ENCODE measurements at regions not wholly inside any gene's neighbourhood (a gene's known extent, or its start where the extent isn't known, plus 50 kb on each side); places are given as distances from the start of the nearest gene placed in this dataset.

GRCh38 chr6:126963077-126963809, 155.2 kb upstream of the RSPO3 start:
- Histone ChIP-seq H3K27me3 (ENCODE audit: control insufficient read depth in 3 of 3, insufficient read depth in 3 of 3, low read depth in 1 of 3, low read length in 3 of 3) (no peaks in the 10 kb centered on the region), H3K9ac (ENCODE audit: low read depth, low read length, poor library complexity) (no peak overlapping the region), H2BK12ac (ENCODE audit: low read length) (no peak overlapping the region), H3K14ac (ENCODE audit: low read length) (no peak overlapping the region), H3K18ac (ENCODE audit: low read length) (no peak overlapping the region), H3K9me3 (replicated peaks in 1 of 2; ENCODE audit: control insufficient read depth in 2 of 2, insufficient read depth in 1 of 2, low read depth in 1 of 2, low read length in 2 of 2) (no peaks in the 10 kb centered on the region), H2AK5ac (ENCODE audit: low read depth, low read length) (no peak overlapping the region), H3K4me2 (ENCODE audit: insufficient read depth, low read length, poor library complexity, severe bottlenecking) (no peak overlapping the region), H2BK120ac (ENCODE audit: low read depth, low read length) (no peak overlapping the region), H3K4ac (ENCODE audit: low read length) (no peak overlapping the region), H3K36me3 (replicated peaks in 1 of 2; ENCODE audit: control insufficient read depth in 2 of 2, insufficient read depth in 2 of 2, low read length in 2 of 2) (no peaks in the 10 kb centered on the region), H3K4me1 (ENCODE audit: control insufficient read depth in 2 of 2, insufficient read depth in 1 of 2, low read depth in 1 of 2, low read length in 2 of 2) (no peaks in the 10 kb centered on the region), H3K79me1 (ENCODE audit: low read depth, low read length) (no peaks in the 10 kb centered on the region), H4K91ac (ENCODE audit: low read depth, low read length, poor library complexity) (no peak overlapping the region), H2BK5ac (ENCODE audit: low read length) (no peak overlapping the region), H3K23ac (ENCODE audit: low read depth, low read length, poor library complexity) (no peak overlapping the region), H2BK15ac (ENCODE audit: low read length) (no peak overlapping the region), H4K8ac (ENCODE audit: low read depth, low read length) (no peak overlapping the region), H3K27ac (replicated peaks; ENCODE audit: low read length) (no peak overlapping the region), H3K4me3 (ENCODE audit: low read length in 2 of 2) (no peak overlapping the region), H2AFZ (ENCODE audit: low read length) (peak overlapping the region; percentile 7)
- whole genome bisulfite sequencing, 2 donors (ENCODE audit: extremely low coverage in 2 of 2, insufficient read length in 2 of 2, insufficient replicate concordance in 1 of 2): no CpG with 5 or more reads among the region's 8 CpGs
- no peak for DNase-seq (ENCODE audit: low spot score)

- no peak overlapping the region for H3K9ac ChIP-seq (ENCODE audit: low read depth, low read length, poor library complexity)
- no peak overlapping the region for H3K18ac ChIP-seq (ENCODE audit: low read length)
- H3K4me2 ChIP-seq (ENCODE audit: insufficient read depth, low read length, poor library complexity, severe bottlenecking): no peak overlapping the region
- H3K36me3 ChIP-seq (replicated peaks in 1 of 2; ENCODE audit: control insufficient read depth in 2 of 2, insufficient read depth in 2 of 2, low read length in 2 of 2): no peaks in the 10 kb centered on the region
- H4K8ac ChIP-seq (ENCODE audit: low read depth, low read length): no peak overlapping the region
- no peaks in the 10 kb centered on the region for H3K4me1 ChIP-seq (ENCODE audit: control insufficient read depth in 2 of 2, insufficient read depth in 1 of 2, low read depth in 1 of 2, low read length in 2 of 2)
- no peak overlapping the region for H2BK12ac ChIP-seq (ENCODE audit: low read length)
- H2BK120ac ChIP-seq (ENCODE audit: low read depth, low read length): no peak overlapping the region
- H3K4me3 ChIP-seq (ENCODE audit: low read length in 2 of 2): no peak overlapping the region
- no peaks in the 10 kb centered on the region for H3K9me3 ChIP-seq (replicated peaks in 1 of 2; ENCODE audit: control insufficient read depth in 2 of 2, insufficient read depth in 1 of 2, low read depth in 1 of 2, low read length in 2 of 2)
- H3K14ac ChIP-seq (ENCODE audit: low read length): no peak overlapping the region
- H3K27me3 ChIP-seq (ENCODE audit: control insufficient read depth in 3 of 3, insufficient read depth in 3 of 3, low read depth in 1 of 3, low read length in 3 of 3): no peaks in the 10 kb centered on the region
- no peak overlapping the region for H2BK5ac ChIP-seq (ENCODE audit: low read length)
- no peak for DNase-seq (ENCODE audit: low spot score)
- no peaks in the 10 kb centered on the region for H3K79me1 ChIP-seq (ENCODE audit: low read depth, low read length)
- H3K27ac ChIP-seq (replicated peaks; ENCODE audit: low read length): no peak overlapping the region
- H4K91ac ChIP-seq (ENCODE audit: low read depth, low read length, poor library complexity): no peak overlapping the region
- no peak overlapping the region for H3K23ac ChIP-seq (ENCODE audit: low read depth, low read length, poor library complexity)
- no peak overlapping the region for H2AK5ac ChIP-seq (ENCODE audit: low read depth, low read length)
- no peak overlapping the region for H2AFZ ChIP-seq (ENCODE audit: low read length)
- no peak overlapping the region for H3K4ac ChIP-seq (ENCODE audit: low read length)
- WGBS, 2 donors (ENCODE audit: extremely low coverage in 2 of 2, insufficient read length in 2 of 2, insufficient replicate concordance in 1 of 2): no CpG with 5 or more reads among the region's 3 CpGs
- no peak overlapping the region for H2BK15ac ChIP-seq (ENCODE audit: low read length)
Measured at GRCh38 chr6:126967296-126968005, 151.0 kb upstream of the RSPO3 start.

GRCh38 chr6:126976253-126976797, 142.1 kb upstream of the RSPO3 start:
- H3K4me1 ChIP-seq (ENCODE audit: control insufficient read depth in 2 of 2, insufficient read depth in 1 of 2, low read depth in 1 of 2, low read length in 2 of 2): peaks cover 0 to 3% of the 10 kb centered on the region in 2 donors
- no peak overlapping the region for H3K18ac ChIP-seq (ENCODE audit: low read length)
- H3K4me3 ChIP-seq (ENCODE audit: low read length in 2 of 2): no peak overlapping the region
- no peak overlapping the region for H2BK5ac ChIP-seq (ENCODE audit: low read length)
- no peak overlapping the region for H2BK15ac ChIP-seq (ENCODE audit: low read length)
- H3K14ac ChIP-seq (ENCODE audit: low read length): no peak overlapping the region
- no peak overlapping the region for H2AFZ ChIP-seq (ENCODE audit: low read length)
- no peaks in the 10 kb centered on the region for H3K36me3 ChIP-seq (replicated peaks in 1 of 2; ENCODE audit: control insufficient read depth in 2 of 2, insufficient read depth in 2 of 2, low read length in 2 of 2)
- no peak overlapping the region for H3K4ac ChIP-seq (ENCODE audit: low read length)
- no peak overlapping the region for H3K23ac ChIP-seq (ENCODE audit: low read depth, low read length, poor library complexity)
- H2BK12ac ChIP-seq (ENCODE audit: low read length): no peak overlapping the region
- H3K79me1 ChIP-seq (ENCODE audit: low read depth, low read length): no peaks in the 10 kb centered on the region
- no CpG with 5 or more reads among the region's 2 CpGs for WGBS, 2 donors (ENCODE audit: extremely low coverage in 2 of 2, insufficient read length in 2 of 2, insufficient replicate concordance in 1 of 2)
- no peak overlapping the region for H3K4me2 ChIP-seq (ENCODE audit: insufficient read depth, low read length, poor library complexity, severe bottlenecking)
- DNase-seq (ENCODE audit: low spot score): peak; percentile 15
- no peak overlapping the region for H4K8ac ChIP-seq (ENCODE audit: low read depth, low read length)
- no peaks in the 10 kb centered on the region for H3K27me3 ChIP-seq (ENCODE audit: control insufficient read depth in 3 of 3, insufficient read depth in 3 of 3, low read depth in 1 of 3, low read length in 3 of 3)
- no peak overlapping the region for H2AK5ac ChIP-seq (ENCODE audit: low read depth, low read length)
- H2BK120ac ChIP-seq (ENCODE audit: low read depth, low read length): no peak overlapping the region
- no peaks in the 10 kb centered on the region for H3K9me3 ChIP-seq (replicated peaks in 1 of 2; ENCODE audit: control insufficient read depth in 2 of 2, insufficient read depth in 1 of 2, low read depth in 1 of 2, low read length in 2 of 2)
- no peak overlapping the region for H3K27ac ChIP-seq (replicated peaks; ENCODE audit: low read length)
- no peak overlapping the region for H4K91ac ChIP-seq (ENCODE audit: low read depth, low read length, poor library complexity)
- no peak overlapping the region for H3K9ac ChIP-seq (ENCODE audit: low read depth, low read length, poor library complexity)

GRCh38 chr6:126983779-126984178, 134.7 kb upstream of the RSPO3 start:
- Histone ChIP-seq H3K23ac (ENCODE audit: low read depth, low read length, poor library complexity) (no peak overlapping the region), H2AK5ac (ENCODE audit: low read depth, low read length) (no peak overlapping the region), H3K4me1 (ENCODE audit: control insufficient read depth in 2 of 2, insufficient read depth in 1 of 2, low read depth in 1 of 2, low read length in 2 of 2) (no peaks in the 10 kb centered on the region), H3K14ac (ENCODE audit: low read length) (no peak overlapping the region), H2AFZ (ENCODE audit: low read length) (no peak overlapping the region), H3K27ac (replicated peaks; ENCODE audit: low read length) (no peak overlapping the region), H3K9me3 (replicated peaks in 1 of 2; ENCODE audit: control insufficient read depth in 2 of 2, insufficient read depth in 1 of 2, low read depth in 1 of 2, low read length in 2 of 2) (no peaks in the 10 kb centered on the region), H3K18ac (ENCODE audit: low read length) (no peak overlapping the region), H3K4me2 (ENCODE audit: insufficient read depth, low read length, poor library complexity, severe bottlenecking) (no peak overlapping the region), H3K36me3 (replicated peaks in 1 of 2; ENCODE audit: control insufficient read depth in 2 of 2, insufficient read depth in 2 of 2, low read length in 2 of 2) (no peaks in the 10 kb centered on the region), H2BK5ac (ENCODE audit: low read length) (no peak overlapping the region), H3K79me1 (ENCODE audit: low read depth, low read length) (no peaks in the 10 kb centered on the region), H3K4me3 (ENCODE audit: low read length in 2 of 2) (no peak overlapping the region), H3K9ac (ENCODE audit: low read depth, low read length, poor library complexity) (no peak overlapping the region), H4K8ac (ENCODE audit: low read depth, low read length) (peak overlapping the region; percentile 65), H4K91ac (ENCODE audit: low read depth, low read length, poor library complexity) (no peak overlapping the region), H2BK15ac (ENCODE audit: low read length) (no peak overlapping the region), H3K4ac (ENCODE audit: low read length) (no peak overlapping the region), H2BK120ac (ENCODE audit: low read depth, low read length) (no peak overlapping the region), H2BK12ac (ENCODE audit: low read length) (no peak overlapping the region), H3K27me3 (ENCODE audit: control insufficient read depth in 3 of 3, insufficient read depth in 3 of 3, low read depth in 1 of 3, low read length in 3 of 3) (no peaks in the 10 kb centered on the region)
- WGBS, 2 donors (ENCODE audit: extremely low coverage in 2 of 2, insufficient read length in 2 of 2, insufficient replicate concordance in 1 of 2): no CpG with 5 or more reads among the region's 4 CpGs
- no peak for DNase-seq (ENCODE audit: low spot score)

Measured in neuronal stem cell (in vitro differentiated cells).